Ovary (tissue), 7 donors: ENCODE measurements at regions not wholly inside any gene's neighbourhood (a gene's known extent, or its start where the extent isn't known, plus 50 kb on each side); places are given as distances from the start of the nearest gene placed in this dataset.

Experiments
- DNase-seq, 5 donors: peaks; one replicate each; pipeline ENCODE4 v3.0.0-alpha.2; 2019 to 2020
- H3K27ac ChIP-seq, 2 donors: fragments of 200-600 bp; one replicate each; pipeline versions ENCODE4 v1.5.1 to v1.8.0; 2019 to 2022
- H3K27me3 ChIP-seq: fragments of 200-600 bp; one replicate; pipeline ENCODE4 v1.8.0; 2022
- H3K36me3 ChIP-seq: fragments of 200-600 bp; sonication (generic); one replicate; pipeline ENCODE4 v1.5.1; 2019
- H3K4me1 ChIP-seq: one replicate; pipeline ENCODE4 v1.8.1; 2013; ENCODE audit warnings: mild to moderate bottlenecking, moderate library complexity; ENCODE audit not compliant: insufficient read depth
- H3K4me3 ChIP-seq: fragments of 200-600 bp; sonication (generic); one replicate; pipeline ENCODE4 v1.5.1; 2017
- H3K9me3 ChIP-seq, 2 donors: fragments of 200-600 bp in 1 of 2; sonication (generic) in 1 of 2; one replicate each; pipeline versions ENCODE4 v1.5.1 to v1.8.1; 2013 to 2019; ENCODE audit warnings: mild to moderate bottlenecking in 1 of 2, moderate library complexity in 1 of 2
- EP300 ChIP-seq: sonication (generic); formaldehyde crosslinking; IDR thresholded peaks from one replicate; pipeline ENCODE4 v1.6.1; 2017; ENCODE audit warnings: antibody characterized with exemption
- POLR2A ChIP-seq: fragments of 450-650 bp; IDR thresholded peaks from one replicate; pipeline ENCODE4 v1.6.1; 2017; ENCODE audit warnings: antibody characterized with exemption, mild to moderate bottlenecking, moderate library complexity
- WGBS, 3 donors: extraction: QIAGEN DNeasy Blood & Tissue Kit in 1 of 3; methylation state at CpG; one replicate each; pipeline versions ENCODE4 v1.1.5 to v1.1.7; 2013 to 2017; 5-methylcytosine and 5-hydroxymethylcytosine counted together
- intact Hi-C, 4 donors: fragments of 100-400 bp; cut with DNase I; formaldehyde crosslinking; loops; one replicate each; pipeline versions ENCODE4 v1.11.0 to v1.15.1; 2022 to 2023
- TF ChIP-seq, protein P1 (sequence below), 3 donors: fragments of 450-650 bp in 2 of 3; fragments of 200-600 bp in 1 of 3; IDR thresholded peaks; one replicate each; pipeline versions ENCODE4 v1.5.1 to v1.8.0; 2016 to 2022; ENCODE audit warnings: antibody characterized with exemption in 3 of 3, mild to moderate bottlenecking in 1 of 3
- donor health status: DM: no; HTN: no; CAD: no; lungs with moderate emphysema.
- donor health status: DM: no; HTN: no; CAD: no.
- donor health status: Bipolar disorder and iron deficiency.
- donor health status: DM: no; HTN: no; CAD: no.
- donor health status: DM: yes; HTN: yes; CAD: no.

- Histone ChIP-seq H3K27me3 (no peaks in the 10 kb centered on the region), H3K9me3 (no peaks in the 10 kb centered on the region), H3K27ac (no peak overlapping the region), H3K36me3 (no peaks in the 10 kb centered on the region), H3K4me3 (no peak overlapping the region), H3K4me1 (peaks cover 4% of the 10 kb centered on the region)
- intact Hi-C loops, result no loop called here
- DNase-seq, result no peak
- WGBS, 3 donors, result 93 to 96% (median 93%) methylated on average over 2 of the region's 2 CpGs
- TF ChIP-seq EP300 (no peak), POLR2A (no peak)
- TF ChIP-seq, protein P1, sequence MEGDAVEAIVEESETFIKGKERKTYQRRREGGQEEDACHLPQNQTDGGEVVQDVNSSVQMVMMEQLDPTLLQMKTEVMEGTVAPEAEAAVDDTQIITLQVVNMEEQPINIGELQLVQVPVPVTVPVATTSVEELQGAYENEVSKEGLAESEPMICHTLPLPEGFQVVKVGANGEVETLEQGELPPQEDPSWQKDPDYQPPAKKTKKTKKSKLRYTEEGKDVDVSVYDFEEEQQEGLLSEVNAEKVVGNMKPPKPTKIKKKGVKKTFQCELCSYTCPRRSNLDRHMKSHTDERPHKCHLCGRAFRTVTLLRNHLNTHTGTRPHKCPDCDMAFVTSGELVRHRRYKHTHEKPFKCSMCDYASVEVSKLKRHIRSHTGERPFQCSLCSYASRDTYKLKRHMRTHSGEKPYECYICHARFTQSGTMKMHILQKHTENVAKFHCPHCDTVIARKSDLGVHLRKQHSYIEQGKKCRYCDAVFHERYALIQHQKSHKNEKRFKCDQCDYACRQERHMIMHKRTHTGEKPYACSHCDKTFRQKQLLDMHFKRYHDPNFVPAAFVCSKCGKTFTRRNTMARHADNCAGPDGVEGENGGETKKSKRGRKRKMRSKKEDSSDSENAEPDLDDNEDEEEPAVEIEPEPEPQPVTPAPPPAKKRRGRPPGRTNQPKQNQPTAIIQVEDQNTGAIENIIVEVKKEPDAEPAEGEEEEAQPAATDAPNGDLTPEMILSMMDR (IDR thresholded peaks at IDR 0.05), result no peak
Measured at GRCh38 chr10:58973235-58973595, 203.2 kb upstream of the PHYHIPL start.

DNA sequence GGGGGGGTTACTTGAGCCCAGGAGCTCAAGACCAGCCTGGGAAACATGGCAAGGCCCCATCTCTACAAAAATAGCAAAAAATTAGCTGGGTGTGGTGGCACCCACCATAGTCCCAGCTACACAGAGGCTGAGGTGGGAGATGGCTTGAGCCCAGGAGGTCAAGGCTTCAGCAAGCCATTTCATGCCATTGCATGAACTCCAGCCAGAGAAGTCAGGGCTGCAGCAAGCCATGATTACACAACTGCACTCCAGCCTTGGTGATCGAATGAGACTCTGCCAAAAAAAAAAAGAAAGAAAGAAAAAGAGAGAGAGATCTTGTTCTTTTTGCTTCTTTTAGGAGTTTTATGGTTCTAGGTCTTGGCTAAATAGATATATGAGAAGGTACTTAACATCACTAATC, 200.2 kb upstream of the PHYHIPL start:
- Histone ChIP-seq H3K4me1 (peaks cover 6% of the 10 kb centered on the region), H3K36me3 (no peaks in the 10 kb centered on the region), H3K9me3 (no peaks in the 10 kb centered on the region), H3K27me3 (no peaks in the 10 kb centered on the region), H3K4me3 (no peak overlapping the region), H3K27ac (peak overlapping the region in 1 of 2 donors; percentile 33)
- WGBS, 3 donors, result 16 to 36% (median 31%) methylated on average over 1 of the region's 1 CpG
- intact Hi-C loops, result no loop called here
- DNase-seq, result peak in 4 of 5 donors; percentile 30 to 63 (median 39)
- TF ChIP-seq POLR2A (no peak), EP300 (no peak)
- TF ChIP-seq, protein P1 (IDR thresholded peaks at IDR 0.05), result no peak

- no peaks in the 10 kb centered on the region for H3K27me3 ChIP-seq
- WGBS, 3 donors, result 22 to 41% (median 29%) methylated on average over 3 of the region's 3 CpGs
- no peaks in the 10 kb centered on the region for H3K9me3 ChIP-seq
- peaks cover 6% of the 10 kb centered on the region for H3K4me1 ChIP-seq
- H3K4me3 ChIP-seq, result no peak overlapping the region
- H3K27ac ChIP-seq, result peak overlapping the region in 1 of 2 donors; percentile 39
- DNase-seq, result no peak
- TF ChIP-seq POLR2A, result no peak
- TF ChIP-seq, protein P1 (IDR thresholded peaks at IDR 0.05), result no peak
- no peak for TF ChIP-seq EP300
- intact Hi-C loops, result no loop called here
- no peaks in the 10 kb centered on the region for H3K36me3 ChIP-seq
Measured at GRCh38 chr10:58979711-58980110, 196.7 kb upstream of the PHYHIPL start.

- intact Hi-C loops, result no loop called here
Measured at GRCh38 chr10:58980826-58981415, 195.5 kb upstream of the PHYHIPL start.

More at GRCh38 chr10:58980826-58981415, 195.5 kb upstream of the PHYHIPL start:
- 52 to 67% (median 58%) methylated on average over 6 of the region's 6 CpGs for WGBS, 3 donors
- Histone ChIP-seq H3K4me1 (peaks cover 6% of the 10 kb centered on the region), H3K27me3 (no peaks in the 10 kb centered on the region), H3K36me3 (no peaks in the 10 kb centered on the region), H3K9me3 (no peaks in the 10 kb centered on the region), H3K27ac (no peak overlapping the region), H3K4me3 (no peak overlapping the region)
- TF ChIP-seq, protein P1 (IDR thresholded peaks at IDR 0.05), result no peak
- TF ChIP-seq EP300, result no peak
- DNase-seq, result no peak
